HCT116 (cell line): ENCODE measurements at regions not wholly inside any gene's neighbourhood (a gene's known extent, or its start where the extent isn't known, plus 50 kb on each side); places are given as distances from the start of the nearest gene placed in this dataset.

Experiments
- ATAC-seq: fragments of 200-7000 bp; cut with Tn5 transposase; 2 replicates; pipeline ENCODE4 v1.9.1; 2020; ENCODE audit warnings: mild to moderate bottlenecking, moderate library complexity
- BruUV-seq: library from RNA; stranded (reverse); fragments of 400-500 nt; replicated peaks from 2 replicates; lab custom pipeline; 2021; lab: Mats Ljungman, UMichigan
- CTCF ChIA-PET: fragments of 300-600 bp; sonication (Branson Sonifier 250); formaldehyde crosslinking; loops from one replicate; lab custom pipeline; 2021; ENCODE audit warnings: antibody characterized with exemption; lab: Charles Lee
- POLR2A ChIA-PET: fragments of 300-600, 350-600 bp; sonication (Branson Sonifier 250); formaldehyde crosslinking; loops from one replicate; lab custom pipeline; 2021; ENCODE audit warnings: antibody characterized with exemption; lab: Charles Lee
- RAD21 ChIA-PET, 2 experiments: fragments of 300-600 bp; sonication (Branson Sonifier 250); formaldehyde crosslinking; loops; one replicate each; lab custom pipeline; 2023; ENCODE audit warnings: low total read pairs in 2 of 2; ENCODE audit not compliant: uncharacterized antibody in 2 of 2, unreplicated experiment in 2 of 2, low non-redundant PET in 1 of 2; lab: Charles Lee
- DNase-seq: peaks from one replicate; pipeline ENCODE4 v3.0.0-alpha.2; 2010; ENCODE audit warnings: low read depth, low spot score
- H2AFZ ChIP-seq: fragments of 200-600 bp; shearing (Covaris generic), sonication (generic); 2 replicates; pipeline ENCODE4 v1.6.1; 2017; ENCODE audit warnings: low read depth, mixed run types, mixed read lengths, antibody characterized with exemption, low read length; ENCODE audit not compliant: poor library complexity, severe bottlenecking
- H3K27ac ChIP-seq: 2 replicates; pipeline ENCODE4 v1.5.1; 2012; ENCODE audit warnings: low read depth, low read length
- H3K27me3 ChIP-seq: fragments of 200-600 bp; sonication (generic); 2 replicates; pipeline ENCODE4 v1.6.1; 2016; ENCODE audit warnings: mixed run types, low read length, mixed read lengths; ENCODE audit not compliant: insufficient read depth
- H3K36me3 ChIP-seq, 2 experiments: fragments of 200-500 bp in 1 of 2; fragments of 200-600 bp in 1 of 2; sonication (Bioruptor generic) in 1 of 2; sonication (generic) in 1 of 2; 2 replicates each; pipeline versions ENCODE4 v1.5.1 to v1.6.1; 2014 to 2016; ENCODE audit warnings: low read length in 2 of 2, inconsistent platforms in 1 of 2, mixed read lengths in 1 of 2, mixed run types in 1 of 2; ENCODE audit not compliant: insufficient read depth in 2 of 2, control insufficient read depth in 1 of 2
- H3K4me1 ChIP-seq, 2 experiments: fragments of 200-600 bp in 1 of 2; sonication (generic) in 1 of 2; 2 replicates each; pipeline versions ENCODE4 v1.5.1 to v1.6.1; 2012 to 2017; ENCODE audit warnings: low read length in 2 of 2, inconsistent platforms in 1 of 2, mild to moderate bottlenecking in 1 of 2, mixed read lengths in 1 of 2, mixed run types in 1 of 2, moderate library complexity in 1 of 2; ENCODE audit not compliant: insufficient read depth in 2 of 2, control insufficient read depth in 1 of 2
- H3K4me2 ChIP-seq: fragments of 200-600 bp; sonication (generic); 2 replicates; pipeline ENCODE4 v1.6.1; 2017; ENCODE audit warnings: mixed run types, low read length, mixed read lengths
- H3K4me3 ChIP-seq, 2 experiments: fragments of 200-600 bp in 1 of 2; sonication (generic) in 1 of 2; replicated peaks in 1 of 2; 2 replicates each; pipeline ENCODE4 v1.5.1; 2011 to 2016; ENCODE audit warnings: low read length in 2 of 2, control low read depth in 1 of 2, low read depth in 1 of 2, mild to moderate bottlenecking in 1 of 2, mixed read lengths in 1 of 2, mixed run types in 1 of 2
- H3K79me2 ChIP-seq: fragments of 200-600 bp; sonication (generic); 2 replicates; pipeline ENCODE4 v1.6.1; 2017; ENCODE audit warnings: mild to moderate bottlenecking, mixed run types, low read length, moderate library complexity, mixed read lengths; ENCODE audit not compliant: insufficient read depth
- H3K9ac ChIP-seq: fragments of 200-600 bp; sonication (generic); 2 replicates; pipeline ENCODE4 v1.6.1; 2016; ENCODE audit warnings: low read length, mixed read lengths
- H3K9me2 ChIP-seq: fragments of 200-600 bp; sonication (generic), shearing (Covaris generic); 2 replicates; pipeline ENCODE4 v1.6.1; 2017; ENCODE audit warnings: mixed run types, mild to moderate bottlenecking, moderate library complexity; ENCODE audit not compliant: insufficient read depth
- H3K9me3 ChIP-seq, 2 experiments: fragments of 200-500 bp in 1 of 2; fragments of 200-600 bp in 1 of 2; sonication (Bioruptor generic) in 1 of 2; sonication (generic) in 1 of 2; 2 replicates each; pipeline ENCODE4 v1.6.1; 2014 to 2017; ENCODE audit warnings: low read length in 2 of 2, mixed read lengths in 2 of 2, inconsistent platforms in 1 of 2, low read depth in 1 of 2, mild to moderate bottlenecking in 1 of 2, mixed run types in 1 of 2, moderate library complexity in 1 of 2; ENCODE audit not compliant: control insufficient read depth in 1 of 2, insufficient read depth in 1 of 2
- H4K20me1 ChIP-seq: fragments of 200-600 bp; sonication (generic), shearing (Covaris generic); 2 replicates; pipeline ENCODE4 v1.6.1; 2017; ENCODE audit warnings: mixed run types, mild to moderate bottlenecking, moderate library complexity; ENCODE audit not compliant: insufficient read depth
- ATF3 ChIP-seq: IDR thresholded peaks from 2 replicates; pipeline ENCODE4 v1.6.1; 2012
- CEBPB ChIP-seq: IDR thresholded peaks from 2 replicates; pipeline ENCODE4 v1.6.1; 2012; ENCODE audit warnings: low read depth
- CTCF ChIP-seq, 3 experiments: fragments of 200-600 bp in 1 of 3; sonication (generic) in 1 of 3; IDR thresholded peaks in 2 of 3; conservative IDR thresholded peaks in 1 of 3; 2 replicates each; pipeline ENCODE4 v1.5.1; 2012 to 2017; ENCODE audit warnings: low read depth in 2 of 3, low read length in 2 of 3, antibody characterized with exemption in 1 of 3, borderline replicate concordance in 1 of 3, control low read depth in 1 of 3, mild to moderate bottlenecking in 1 of 3, mixed read lengths in 1 of 3, mixed run types in 1 of 3, moderate library complexity in 1 of 3; ENCODE audit not compliant: insufficient read depth in 1 of 3
- EGR1 ChIP-seq: IDR thresholded peaks from 2 replicates; pipeline ENCODE4 v1.6.1; 2012; ENCODE audit warnings: low read depth
- ELF1 ChIP-seq: IDR thresholded peaks from 2 replicates; pipeline ENCODE4 v1.6.1; 2012; ENCODE audit warnings: low read depth, borderline replicate concordance
- EZH2 ChIP-seq: fragments of 200-600 bp; sonication (generic); IDR thresholded peaks from 2 replicates; pipeline ENCODE4 v1.6.1; 2017; ENCODE audit warnings: antibody characterized with exemption, mixed run types
- EZH2phosphoT487 ChIP-seq: fragments of 200-600 bp; IDR thresholded peaks from 2 replicates; pipeline ENCODE4 v1.6.1; 2018; ENCODE audit warnings: antibody characterized with exemption, borderline replicate concordance
- JUND ChIP-seq: IDR thresholded peaks from 2 replicates; pipeline ENCODE4 v1.6.1; 2012
- MAX ChIP-seq: IDR thresholded peaks from 2 replicates; pipeline ENCODE4 v1.6.1; 2012
- POLR2A ChIP-seq: IDR thresholded peaks from 2 replicates; pipeline ENCODE4 v1.7.0; 2011; ENCODE audit warnings: borderline replicate concordance; ENCODE audit not compliant: insufficient read depth, insufficient read length; ENCODE audit errors: extremely low read depth
- POLR2AphosphoS5 ChIP-seq: IDR thresholded peaks from 2 replicates; pipeline ENCODE4 v1.6.1; 2011; ENCODE audit warnings: mild to moderate bottlenecking, low read depth, low read length, moderate library complexity
- RAD21 ChIP-seq: IDR thresholded peaks from 2 replicates; pipeline ENCODE4 v1.6.1; 2012; ENCODE audit warnings: low read depth, mild to moderate bottlenecking
- REST ChIP-seq: IDR thresholded peaks from 2 replicates; pipeline ENCODE4 v1.6.1; 2012; ENCODE audit warnings: low read depth
- SIN3A ChIP-seq: IDR thresholded peaks from 2 replicates; pipeline ENCODE4 v1.6.1; 2012; ENCODE audit warnings: low read depth
- SP1 ChIP-seq: IDR thresholded peaks from 2 replicates; pipeline ENCODE4 v1.6.1; 2012; ENCODE audit warnings: low read depth
- YY1 ChIP-seq: IDR thresholded peaks from 2 replicates; pipeline ENCODE4 v1.6.1; 2011; ENCODE audit warnings: low read length, low read depth, moderate library complexity, mild to moderate bottlenecking; ENCODE audit not compliant: insufficient replicate concordance; ENCODE audit errors: extremely low read depth
- ZFX ChIP-seq: fragments of 450-650 bp; IDR thresholded peaks from 2 replicates; pipeline ENCODE4 v1.6.1; 2017
- ZNF274 ChIP-seq: fragments of 200-500 bp; sonication (Bioruptor generic); IDR thresholded peaks from 2 replicates; pipeline ENCODE4 v1.6.1; 2014; ENCODE audit warnings: mild to moderate bottlenecking, low read depth, low read length, inconsistent platforms
- intact Hi-C: fragments of 100-400 bp; cut with micrococcal nuclease; formaldehyde crosslinking; loops from 2 replicates; pipeline ENCODE4 v1.10.0; 2022
- TF ChIP-seq, protein P1 (sequence below): IDR thresholded peaks from 2 replicates; pipeline ENCODE4 v1.6.1; 2011; ENCODE audit warnings: mild to moderate bottlenecking, low read length, moderate library complexity; ENCODE audit not compliant: insufficient replicate concordance; ENCODE audit errors: extremely low read depth

- Histone ChIP-seq H3K36me3 (no peaks in the 10 kb centered on the region), H3K9ac (no peak overlapping the region), H3K4me1 (no peaks in the 10 kb centered on the region), H3K27ac (no peak overlapping the region), H3K4me2 (no peak overlapping the region), H3K4me3 (no peak overlapping the region), H2AFZ (no peak overlapping the region), H3K27me3 (no peaks in the 10 kb centered on the region), H3K9me3 (peaks cover 22 to 24% of the 10 kb centered on the region in 2 experiments; a peak in 2 of 4 replicates), H3K79me2 (no peaks in the 10 kb centered on the region), H4K20me1 (no peaks in the 10 kb centered on the region), H3K9me2 (no peaks in the 10 kb centered on the region)
- DNase-seq (no peak), ATAC-seq (no peak)
- ChIA-PET CTCF (no interaction called here), POLR2A (no interaction called here), RAD21 (no interaction called here)
- intact Hi-C loops, result no loop called here
- TF ChIP-seq MAX, result no peak
- no peak for TF ChIP-seq ELF1
- no peak for TF ChIP-seq EGR1
- TF ChIP-seq EZH2, result no peak
- TF ChIP-seq YY1, result no peak
- no peak for TF ChIP-seq POLR2A
- TF ChIP-seq SP1, result no peak
- TF ChIP-seq CEBPB, result no peak
- no peak for TF ChIP-seq RAD21
- no peak for TF ChIP-seq CTCF (IDR thresholded peaks at IDR 0.05 in 2 of 3, conservative IDR thresholded peaks at IDR 0.05 in 1 of 3; ENCODE audit: borderline replicate concordance in 1 of 3, insufficient read depth in 1 of 3, low read depth in 2 of 3, low read length in 2 of 3)
- no peak for TF ChIP-seq POLR2AphosphoS5
- no peak for TF ChIP-seq REST
- no peak for TF ChIP-seq ATF3
- no peak for TF ChIP-seq SIN3A
- TF ChIP-seq JUND, result no peak
- TF ChIP-seq ZNF274, result no peak
- TF ChIP-seq, protein P1, sequence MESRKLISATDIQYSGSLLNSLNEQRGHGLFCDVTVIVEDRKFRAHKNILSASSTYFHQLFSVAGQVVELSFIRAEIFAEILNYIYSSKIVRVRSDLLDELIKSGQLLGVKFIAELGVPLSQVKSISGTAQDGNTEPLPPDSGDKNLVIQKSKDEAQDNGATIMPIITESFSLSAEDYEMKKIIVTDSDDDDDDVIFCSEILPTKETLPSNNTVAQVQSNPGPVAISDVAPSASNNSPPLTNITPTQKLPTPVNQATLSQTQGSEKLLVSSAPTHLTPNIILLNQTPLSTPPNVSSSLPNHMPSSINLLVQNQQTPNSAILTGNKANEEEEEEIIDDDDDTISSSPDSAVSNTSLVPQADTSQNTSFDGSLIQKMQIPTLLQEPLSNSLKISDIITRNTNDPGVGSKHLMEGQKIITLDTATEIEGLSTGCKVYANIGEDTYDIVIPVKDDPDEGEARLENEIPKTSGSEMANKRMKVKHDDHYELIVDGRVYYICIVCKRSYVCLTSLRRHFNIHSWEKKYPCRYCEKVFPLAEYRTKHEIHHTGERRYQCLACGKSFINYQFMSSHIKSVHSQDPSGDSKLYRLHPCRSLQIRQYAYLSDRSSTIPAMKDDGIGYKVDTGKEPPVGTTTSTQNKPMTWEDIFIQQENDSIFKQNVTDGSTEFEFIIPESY, result no peak
- no peak for TF ChIP-seq EZH2phosphoT487
- TF ChIP-seq ZFX, result no peak
- no TSS peak for BruUV-seq
Measured at GRCh38 chr21:28385845-28386244, 606.8 kb downstream of the LTN1 start.
